Upper lobe of left lung (tissue), 4 donors: ENCODE measurements at regions not wholly inside any gene's neighbourhood (a gene's known extent, or its start where the extent isn't known, plus 50 kb on each side); places are given as distances from the start of the nearest gene placed in this dataset.

Experiments used
- POLR2A ChIP-seq, 4 donors: fragments of 450-650 bp; IDR thresholded peaks; one replicate each; pipeline ENCODE4 v1.5.1; 2016 to 2017; ENCODE audit warnings: antibody characterized with exemption in 4 of 4, mild to moderate bottlenecking in 2 of 4
- TF ChIP-seq, protein P1 (sequence below), 6 experiments: fragments of 450-650 bp in 4 of 6; fragments of 200-600 bp in 2 of 6; sonication (generic) in 2 of 6; IDR thresholded peaks; one replicate each; pipeline ENCODE4 v1.5.1; 2016 to 2019; ENCODE audit warnings: antibody characterized with exemption in 6 of 6

DNA sequence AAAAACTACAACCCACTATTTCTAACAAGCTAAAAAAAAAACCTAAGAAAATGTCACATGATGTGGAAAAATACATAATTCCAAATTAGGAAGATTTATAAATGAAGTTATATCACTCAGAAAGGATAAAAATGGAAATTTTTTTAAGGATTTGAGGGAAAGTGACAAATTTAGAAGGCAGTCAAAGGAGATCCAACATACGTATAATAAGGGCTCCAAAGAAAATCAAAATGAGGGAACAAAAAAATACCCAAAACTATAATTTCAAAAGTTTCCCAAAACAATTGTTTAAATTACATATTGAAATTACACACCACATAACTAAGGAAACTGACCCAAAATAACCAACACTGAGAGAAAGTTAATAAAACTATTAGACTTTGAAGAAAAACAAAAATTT is 381.1 kb upstream of the KAZN start:
- TF ChIP-seq, protein P1, sequence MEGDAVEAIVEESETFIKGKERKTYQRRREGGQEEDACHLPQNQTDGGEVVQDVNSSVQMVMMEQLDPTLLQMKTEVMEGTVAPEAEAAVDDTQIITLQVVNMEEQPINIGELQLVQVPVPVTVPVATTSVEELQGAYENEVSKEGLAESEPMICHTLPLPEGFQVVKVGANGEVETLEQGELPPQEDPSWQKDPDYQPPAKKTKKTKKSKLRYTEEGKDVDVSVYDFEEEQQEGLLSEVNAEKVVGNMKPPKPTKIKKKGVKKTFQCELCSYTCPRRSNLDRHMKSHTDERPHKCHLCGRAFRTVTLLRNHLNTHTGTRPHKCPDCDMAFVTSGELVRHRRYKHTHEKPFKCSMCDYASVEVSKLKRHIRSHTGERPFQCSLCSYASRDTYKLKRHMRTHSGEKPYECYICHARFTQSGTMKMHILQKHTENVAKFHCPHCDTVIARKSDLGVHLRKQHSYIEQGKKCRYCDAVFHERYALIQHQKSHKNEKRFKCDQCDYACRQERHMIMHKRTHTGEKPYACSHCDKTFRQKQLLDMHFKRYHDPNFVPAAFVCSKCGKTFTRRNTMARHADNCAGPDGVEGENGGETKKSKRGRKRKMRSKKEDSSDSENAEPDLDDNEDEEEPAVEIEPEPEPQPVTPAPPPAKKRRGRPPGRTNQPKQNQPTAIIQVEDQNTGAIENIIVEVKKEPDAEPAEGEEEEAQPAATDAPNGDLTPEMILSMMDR (IDR thresholded peaks at IDR 0.05): no peak
- no peak for TF ChIP-seq POLR2A (IDR thresholded peaks at IDR 0.05)
